HG03342 (cell line): ENCODE measurements at regions not wholly inside any gene's neighbourhood (a gene's known extent, or its start where the extent isn't known, plus 50 kb on each side); places are given as distances from the start of the nearest gene placed in this dataset.
"Not testable (repeated sequence)": the region's sequence is repeated elsewhere in the genome, so short reads cannot be mapped to it uniquely, and the experiment has no call there.

Experiments used
- ATAC-seq: cut with Tn5 transposase; IDR thresholded peaks from one replicate; pipeline ENCODE4 v1.9.1; 2021; ENCODE audit warnings: mild to moderate bottlenecking, moderate library complexity; ENCODE audit not compliant: unreplicated experiment

GRCh38 chr4:72884225-72884624 lies 185.3 kb downstream of the COX18 start:
- ATAC-seq: not testable (repeated sequence)

- ATAC-seq: no peak
Measured at GRCh38 chr4:72876946-72877345, 192.6 kb downstream of the COX18 start.

GRCh38 chr4:72875545-72875944 lies 194.0 kb downstream of the COX18 start:
- no peak for ATAC-seq

- no peak for ATAC-seq
Measured at GRCh38 chr4:72875138-72875537, 194.4 kb downstream of the COX18 start.

- ATAC-seq: no peak
Measured at GRCh38 chr4:72864898-72865297, 204.6 kb downstream of the COX18 start.

GRCh38 chr4:72864277-72864676 lies 205.2 kb downstream of the COX18 start:
- not testable (repeated sequence) for ATAC-seq

GRCh38 chr4:72860766-72861165 lies 208.8 kb downstream of the COX18 start:
- no peak for ATAC-seq

- ATAC-seq: no peak
Measured at GRCh38 chr4:72858328-72858727, 211.2 kb downstream of the COX18 start.

- ATAC-seq: no peak
Measured at GRCh38 chr4:72857787-72858186, 211.7 kb downstream of the COX18 start.

GRCh38 chr4:72857216-72857615 lies 212.3 kb downstream of the COX18 start:
- no peak for ATAC-seq

GRCh38 chr4:72846280-72847111 lies 223.0 kb downstream of the COX18 start:
- ATAC-seq: no peak

- no peak for ATAC-seq
Measured at GRCh38 chr4:72843466-72843865, 226.1 kb downstream of the COX18 start.

GRCh38 chr4:72842323-72842722 lies 227.2 kb downstream of the COX18 start:
- no peak for ATAC-seq

- not testable (repeated sequence) for ATAC-seq
Measured at GRCh38 chr4:72840166-72840565, 229.3 kb downstream of the COX18 start.

- no peak for ATAC-seq
Measured at GRCh38 chr4:72828864-72829263, 240.7 kb downstream of the COX18 start.

- ATAC-seq: no peak
Measured at GRCh38 chr4:72827968-72828367, 241.5 kb downstream of the COX18 start.

- ATAC-seq: no peak
Measured at GRCh38 chr4:72820107-72820506, 249.4 kb downstream of the COX18 start.

GRCh38 chr4:72817012-72817411 lies 248.0 kb upstream of the ADAMTS3 start:
- no peak for ATAC-seq

GRCh38 chr4:72814241-72814640 lies 245.2 kb upstream of the ADAMTS3 start:
- no peak for ATAC-seq

GRCh38 chr4:72809208-72809607 lies 240.2 kb upstream of the ADAMTS3 start:
- ATAC-seq: no peak

- no peak for ATAC-seq
Measured at GRCh38 chr4:72805284-72805683, 236.3 kb upstream of the ADAMTS3 start.

- no peak for ATAC-seq
Measured at GRCh38 chr4:72797486-72797885, 228.5 kb upstream of the ADAMTS3 start.

GRCh38 chr4:72791054-72791453 lies 222.0 kb upstream of the ADAMTS3 start:
- ATAC-seq: no peak
